Stimulated activated effector memory CD8-positive, alpha-beta T cell treated with anti-CD3 and anti-CD28 coated beads, Interleukin-12 subunit alpha, Interleukin-12 subunit beta, amount 100 ng/mL, for 72 hours (primary cell): ENCODE measurements at regions not wholly inside any gene's neighbourhood (a gene's known extent, or its start where the extent isn't known, plus 50 kb on each side); places are given as distances from the start of the nearest gene placed in this dataset.
"Not testable (repeated sequence)": the region's sequence is repeated elsewhere in the genome, so short reads cannot be mapped to it uniquely, and the experiment has no call there.

Experiments used
- ATAC-seq: fragments of 150-1000 bp; cut with Tn5 transposase; 2 replicates; pipeline ENCODE4 v1.10.0; 2021
- DNase-seq, 2 donors: peaks; one replicate each; pipeline ENCODE4 v3.0.0; 2021 to 2022; ENCODE audit warnings: low spot score in 2 of 2
- H3K27ac Mint-ChIP-seq: one replicate; pipeline ENCODE4 v1.8.0; 2022; ENCODE audit warnings: mild to moderate bottlenecking, mixed read lengths
- H3K36me3 Mint-ChIP-seq: one replicate; pipeline ENCODE4 v1.8.0; 2022; ENCODE audit warnings: mild to moderate bottlenecking, mixed read lengths
- H3K4me1 Mint-ChIP-seq: one replicate; pipeline ENCODE4 v1.8.0; 2022; ENCODE audit warnings: mixed read lengths
- H3K4me3 Mint-ChIP-seq: one replicate; pipeline ENCODE4 v1.8.0; 2022; ENCODE audit warnings: mild to moderate bottlenecking, mixed read lengths
- H3K9me3 Mint-ChIP-seq: one replicate; pipeline ENCODE4 v1.8.0; 2022; ENCODE audit warnings: mixed read lengths

- Mint-ChIP-seq H3K36me3 (peaks cover 5% of the 10 kb centered on the region), H3K27ac (no peak overlapping the region), H3K9me3 (no peaks in the 10 kb centered on the region), H3K4me3 (no peak overlapping the region), H3K4me1 (no peaks in the 10 kb centered on the region)
- DNase-seq (no peak), ATAC-seq (no peak)
Measured at GRCh38 chr4:52202251-52202779, 151.2 kb downstream of the SPATA18 start.

GRCh38 chr4:52202931-52203330 lies 151.8 kb downstream of the SPATA18 start:
- Mint-ChIP-seq H3K9me3 (no peaks in the 10 kb centered on the region), H3K27ac (no peak overlapping the region), H3K4me1 (no peaks in the 10 kb centered on the region), H3K4me3 (no peak overlapping the region), H3K36me3 (peaks cover 1% of the 10 kb centered on the region)
- DNase-seq, result no peak
- no peak for ATAC-seq

- H3K4me3 Mint-ChIP-seq, result no peak overlapping the region
- no peak overlapping the region for H3K27ac Mint-ChIP-seq
- ATAC-seq (no peak), DNase-seq (no peak)
- H3K4me1 Mint-ChIP-seq, result no peaks in the 10 kb centered on the region
- no peaks in the 10 kb centered on the region for H3K36me3 Mint-ChIP-seq
- H3K9me3 Mint-ChIP-seq, result no peaks in the 10 kb centered on the region
Measured at GRCh38 chr4:52203351-52203750, 152.2 kb downstream of the SPATA18 start.

DNA sequence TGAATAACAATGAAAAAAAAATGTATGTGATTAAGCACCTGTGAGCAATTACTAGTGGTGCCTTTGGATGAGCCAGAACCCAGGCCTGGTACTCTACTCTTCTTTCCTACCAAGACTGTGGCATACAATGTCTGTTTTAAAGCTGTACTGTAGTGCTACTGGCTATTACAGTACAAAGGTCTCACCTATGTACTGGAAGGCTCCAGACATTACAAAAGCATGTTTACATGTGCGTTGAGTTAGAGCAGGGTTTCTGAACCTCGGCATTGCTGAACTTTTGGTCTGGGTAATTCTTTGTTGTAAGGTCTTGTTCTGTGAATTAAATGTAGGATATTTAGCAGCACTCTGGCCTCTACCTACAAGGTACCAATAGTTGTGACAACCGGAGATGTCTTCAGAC lies 153.8 kb downstream of the SPATA18 start:
- Mint-ChIP-seq H3K4me1 (no peaks in the 10 kb centered on the region), H3K4me3 (no peak overlapping the region), H3K27ac (no peak overlapping the region), H3K36me3 (no peaks in the 10 kb centered on the region), H3K9me3 (no peaks in the 10 kb centered on the region)
- no peak for DNase-seq
- ATAC-seq, result no peak

DNA sequence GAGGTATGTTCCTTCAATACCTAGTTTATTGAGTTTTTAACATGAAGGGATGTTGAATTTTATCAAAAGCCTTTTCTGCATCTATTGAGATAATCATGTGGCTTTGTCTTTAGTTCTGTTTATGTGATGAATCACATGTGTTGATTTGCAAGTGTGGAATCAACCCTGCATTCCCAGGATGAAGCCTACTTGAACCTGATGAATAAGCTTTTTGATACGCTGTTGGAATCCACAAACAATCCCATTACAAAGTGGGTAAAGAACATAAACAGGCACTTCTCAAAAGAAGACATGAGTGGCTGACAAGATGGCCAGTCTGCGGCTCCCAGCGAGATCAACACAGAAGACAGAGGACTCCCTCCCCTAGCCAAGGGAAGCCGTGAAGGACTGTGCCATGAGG lies 156.0 kb downstream of the SPATA18 start:
- not testable (repeated sequence) for H3K27ac Mint-ChIP-seq, H3K4me3 Mint-ChIP-seq, H3K36me3 Mint-ChIP-seq, H3K4me1 Mint-ChIP-seq, DNase-seq, ATAC-seq, H3K9me3 Mint-ChIP-seq

DNA sequence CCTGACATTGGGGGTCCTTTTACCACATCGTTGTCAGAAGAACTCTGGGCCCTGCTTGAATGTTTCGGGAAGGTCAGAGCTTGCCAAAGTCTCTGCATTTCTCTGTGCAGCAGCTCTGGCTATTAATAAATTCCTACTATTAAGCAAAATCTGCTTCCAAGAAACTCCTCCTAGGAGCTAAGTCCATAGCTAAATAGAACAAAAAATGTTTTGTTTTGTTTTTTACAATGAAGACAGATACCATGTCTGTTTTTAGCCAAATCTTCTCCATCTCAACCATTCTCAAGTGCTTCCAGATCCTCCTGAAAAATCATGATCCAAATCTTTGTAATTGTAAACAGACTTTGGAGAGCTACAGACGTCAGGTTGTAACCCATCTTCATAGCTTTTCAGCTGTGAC lies 161.6 kb downstream of the SPATA18 start:
- DNase-seq (no peak), ATAC-seq (no peak)
- Mint-ChIP-seq H3K27ac (no peak overlapping the region), H3K4me3 (no peak overlapping the region), H3K4me1 (no peaks in the 10 kb centered on the region), H3K9me3 (peaks cover 18% of the 10 kb centered on the region), H3K36me3 (no peaks in the 10 kb centered on the region)

DNA sequence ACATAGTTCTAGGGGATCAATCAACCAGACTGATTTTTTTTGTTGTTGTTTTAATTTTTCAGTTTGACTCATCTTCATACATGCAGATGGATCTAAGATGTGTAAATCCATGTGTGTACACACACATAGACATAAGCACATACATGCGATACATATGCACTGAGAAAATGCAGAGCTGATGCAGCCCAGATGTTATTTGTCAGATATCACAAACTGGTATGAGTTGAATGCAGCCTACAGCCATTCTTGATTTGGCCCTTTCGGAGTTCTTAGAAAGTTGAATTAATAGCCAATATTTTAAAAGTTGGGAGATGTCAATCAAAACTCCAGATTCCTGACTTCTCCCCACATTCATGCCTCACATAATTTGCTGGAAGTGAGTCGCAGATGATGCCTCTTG lies 180.4 kb downstream of the SPATA18 start:
- no peak overlapping the region for H3K4me3 Mint-ChIP-seq
- H3K27ac Mint-ChIP-seq, result no peak overlapping the region
- H3K36me3 Mint-ChIP-seq, result no peaks in the 10 kb centered on the region
- ATAC-seq (no peak), DNase-seq (no peak)
- H3K9me3 Mint-ChIP-seq, result peaks cover 5% of the 10 kb centered on the region
- no peaks in the 10 kb centered on the region for H3K4me1 Mint-ChIP-seq

DNA sequence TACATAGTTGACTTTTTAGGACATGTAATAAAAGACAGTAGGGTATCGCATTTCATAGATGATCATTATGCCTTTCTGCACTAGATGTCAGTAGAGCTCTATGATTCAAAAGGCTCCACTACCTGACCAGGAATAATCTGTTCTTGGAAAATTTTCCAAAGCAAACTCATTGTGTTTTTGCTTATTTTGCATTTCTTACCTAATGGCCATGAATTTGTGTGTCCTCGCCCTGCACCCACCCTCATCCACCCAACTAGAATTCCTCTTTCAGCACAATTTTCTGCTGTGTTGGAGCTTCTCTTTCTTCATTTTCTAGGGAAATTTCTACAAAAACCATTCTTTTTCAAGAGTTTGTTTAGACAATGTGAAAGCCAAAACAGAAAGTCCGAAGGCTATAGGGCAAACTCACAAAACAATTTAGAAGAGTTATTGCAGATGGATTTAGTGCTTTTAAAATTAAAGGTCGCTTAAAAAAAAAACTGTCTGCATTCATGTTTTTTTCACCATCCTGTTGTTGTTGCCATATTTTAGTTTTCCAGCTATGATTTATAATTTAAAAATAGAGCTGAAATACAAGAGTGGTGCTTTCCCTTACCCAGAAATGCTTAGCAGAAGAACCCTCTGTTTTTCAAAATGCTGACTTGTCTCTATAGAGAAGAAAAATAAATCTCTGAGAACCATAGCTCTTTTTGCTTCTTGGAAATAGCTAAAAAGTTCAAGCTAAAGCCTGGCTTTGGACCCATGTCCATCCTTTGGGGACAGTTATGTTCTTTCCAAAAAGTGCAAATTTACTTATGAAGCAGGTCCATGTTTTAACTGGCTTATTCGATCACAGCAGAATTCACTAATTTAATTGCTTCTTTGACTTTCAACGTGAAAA lies 183.7 kb downstream of the SPATA18 start:
- H3K4me1 Mint-ChIP-seq, result no peaks in the 10 kb centered on the region
- peaks cover 9% of the 10 kb centered on the region for H3K9me3 Mint-ChIP-seq
- ATAC-seq, result no peak
- no peaks in the 10 kb centered on the region for H3K36me3 Mint-ChIP-seq
- H3K27ac Mint-ChIP-seq, result no peak overlapping the region
- no peak overlapping the region for H3K4me3 Mint-ChIP-seq
- no peak for DNase-seq

GRCh38 chr4:52235552-52236201 lies 184.6 kb downstream of the SPATA18 start:
- H3K27ac Mint-ChIP-seq, result no peak overlapping the region
- no peaks in the 10 kb centered on the region for H3K4me1 Mint-ChIP-seq
- ATAC-seq, result no peak
- no peak for DNase-seq
- no peaks in the 10 kb centered on the region for H3K36me3 Mint-ChIP-seq
- no peak overlapping the region for H3K4me3 Mint-ChIP-seq
- H3K9me3 Mint-ChIP-seq, result peaks cover 9% of the 10 kb centered on the region

DNA sequence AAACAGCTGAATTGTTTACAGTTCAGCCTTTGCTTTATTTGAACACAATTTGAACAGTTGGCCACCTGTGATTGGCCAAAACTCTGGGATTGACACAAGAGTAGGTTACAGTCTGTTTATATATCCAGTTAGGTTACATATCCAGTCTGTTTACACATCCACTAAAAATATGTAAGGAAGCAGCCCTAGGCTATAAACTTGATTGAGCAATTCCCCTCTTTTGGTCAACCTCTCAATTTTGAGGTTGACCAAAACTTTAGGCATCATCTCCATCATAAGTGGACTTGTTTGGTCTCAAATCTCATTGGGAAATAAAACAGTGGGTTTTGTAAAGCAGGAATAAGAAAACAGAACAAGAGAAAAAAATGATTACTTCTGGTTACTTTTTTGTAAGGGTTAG lies 190.8 kb downstream of the SPATA18 start:
- Mint-ChIP-seq H3K4me3 (no peak overlapping the region), H3K4me1 (no peaks in the 10 kb centered on the region), H3K36me3 (no peaks in the 10 kb centered on the region), H3K27ac (no peak overlapping the region), H3K9me3 (peaks cover 4% of the 10 kb centered on the region)
- no peak for ATAC-seq
- no peak for DNase-seq

DNA sequence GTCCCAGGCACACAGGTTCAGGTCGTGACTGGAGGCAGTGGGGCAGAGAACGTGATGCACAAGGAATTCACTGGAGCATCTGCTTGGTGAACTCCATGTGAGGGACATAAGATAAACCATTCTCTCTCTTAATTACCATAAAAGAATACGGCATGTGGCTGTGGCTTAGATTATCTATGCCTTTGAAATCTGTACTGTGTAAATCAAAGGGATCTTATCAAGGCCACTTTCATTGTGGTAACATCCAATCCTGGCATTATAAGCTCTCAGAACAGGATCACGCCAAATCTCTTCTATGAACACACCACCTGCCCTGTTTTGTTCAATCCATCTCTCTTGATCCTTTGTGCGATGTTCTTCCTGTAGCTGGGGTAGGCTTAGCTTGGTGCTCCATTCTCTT lies 192.3 kb downstream of the SPATA18 start:
- Mint-ChIP-seq H3K4me3 (no peak overlapping the region), H3K9me3 (peaks cover 7% of the 10 kb centered on the region), H3K4me1 (no peaks in the 10 kb centered on the region), H3K27ac (no peak overlapping the region), H3K36me3 (no peaks in the 10 kb centered on the region)
- DNase-seq, result no peak
- no peak for ATAC-seq

GRCh38 chr4:52244103-52244775 lies 193.1 kb downstream of the SPATA18 start:
- peaks cover 7% of the 10 kb centered on the region for H3K9me3 Mint-ChIP-seq
- no peaks in the 10 kb centered on the region for H3K36me3 Mint-ChIP-seq
- no peaks in the 10 kb centered on the region for H3K4me1 Mint-ChIP-seq
- ATAC-seq, result no peak
- H3K27ac Mint-ChIP-seq, result no peak overlapping the region
- H3K4me3 Mint-ChIP-seq, result no peak overlapping the region
- DNase-seq, result no peak

DNA sequence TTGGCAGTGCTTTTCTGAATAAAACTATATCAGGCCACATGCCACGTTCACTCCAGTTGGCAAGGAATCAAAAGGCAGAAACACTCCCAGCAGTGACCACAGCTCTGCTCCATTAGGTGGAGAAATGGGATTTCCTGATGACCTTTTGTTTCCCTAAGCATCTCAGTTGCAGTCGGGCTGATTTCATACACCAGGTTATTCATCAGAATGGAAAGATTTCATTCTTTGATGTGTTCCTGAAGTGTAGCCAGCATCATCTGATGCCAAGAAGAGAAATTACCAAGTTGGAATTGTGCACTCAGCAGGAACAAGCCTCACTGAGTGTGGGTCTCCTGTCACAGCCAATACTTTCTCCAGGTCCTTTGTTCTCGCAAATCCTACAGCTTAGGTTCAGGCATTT lies 193.7 kb downstream of the SPATA18 start:
- H3K9me3 Mint-ChIP-seq, result peaks cover 7% of the 10 kb centered on the region
- H3K4me3 Mint-ChIP-seq, result no peak overlapping the region
- no peak overlapping the region for H3K27ac Mint-ChIP-seq
- no peaks in the 10 kb centered on the region for H3K36me3 Mint-ChIP-seq
- no peaks in the 10 kb centered on the region for H3K4me1 Mint-ChIP-seq
- ATAC-seq (no peak), DNase-seq (no peak)

DNA sequence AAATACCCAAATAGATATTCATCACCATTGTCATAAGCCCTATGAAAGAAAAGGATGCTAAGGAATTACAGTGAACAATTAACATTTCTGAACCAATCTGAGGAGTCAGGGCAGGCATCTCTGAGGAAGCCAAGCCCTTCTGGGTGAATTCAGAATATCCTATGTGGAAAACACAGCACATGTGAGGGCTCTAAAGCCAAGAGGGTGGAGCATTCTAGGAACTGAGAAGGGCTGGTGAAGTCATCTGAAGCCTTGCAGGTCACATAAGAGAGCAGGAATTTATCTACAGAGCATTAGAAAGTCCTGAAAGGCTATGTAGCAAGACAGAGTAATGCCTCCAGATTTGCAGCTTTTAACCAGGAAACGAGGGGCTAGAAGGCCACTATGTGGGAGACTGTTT lies 195.7 kb downstream of the SPATA18 start:
- H3K36me3 Mint-ChIP-seq, result no peaks in the 10 kb centered on the region
- no peak overlapping the region for H3K27ac Mint-ChIP-seq
- ATAC-seq (no peak), DNase-seq (no peak)
- no peak overlapping the region for H3K4me3 Mint-ChIP-seq
- H3K9me3 Mint-ChIP-seq, result peaks cover 3% of the 10 kb centered on the region
- H3K4me1 Mint-ChIP-seq, result no peaks in the 10 kb centered on the region

GRCh38 chr4:52247941-52248340 lies 196.8 kb downstream of the SPATA18 start:
- Mint-ChIP-seq H3K36me3 (no peaks in the 10 kb centered on the region), H3K9me3 (peaks cover 5% of the 10 kb centered on the region), H3K4me1 (no peaks in the 10 kb centered on the region), H3K27ac (no peak overlapping the region), H3K4me3 (no peak overlapping the region)
- DNase-seq, result no peak
- no peak for ATAC-seq
